Heart left ventricle (tissue), 13 donors: ENCODE measurements at regions not wholly inside any gene's neighbourhood (a gene's known extent, or its start where the extent isn't known, plus 50 kb on each side); places are given as distances from the start of the nearest gene placed in this dataset.

ENCODE experiments used
- POLR2A ChIP-seq, 2 donors: fragments of 450-650 bp; IDR thresholded peaks; one replicate each; pipeline ENCODE4 v1.6.1; 2017; ENCODE audit warnings: antibody characterized with exemption in 2 of 2, mild to moderate bottlenecking in 2 of 2, moderate library complexity in 2 of 2
- TF ChIP-seq, protein P1 (sequence below), 12 donors: fragments of 200-600 bp; sonication (generic) in 4 of 12; IDR thresholded peaks; one replicate each; pipeline versions ENCODE4 v1.5.0 to v1.8.0; 2018 to 2022; ENCODE audit warnings: antibody characterized with exemption in 12 of 12, mild to moderate bottlenecking in 5 of 12
- donor health status: ischemic (EF 13 %, LVEDD 7.1; RV severe dilation, severe dysfunction).
- donor health status: DM: no; HTN: yes; CAD: no.
- donor health status: DM: no; HTN: no; CAD: no.
- donor health status: ischemic (EF 25% LVEDD 6.9; RV normal size, moderate dysfunction).
- donor health status: ischemic (EF 25% LVEDD 5.7; RV mildly dilated, moderate dysfunction).
- donor health status: ischemic (EF 35%, LVEDD 5.7; RV mildly dilated, moderate dysfunction).
- donor health status: nonischemic (EF 11% LVEDD 7.7; RV severe dilation, severe dysfunction).
- donor health status: DM: yes; HTN: yes; CAD: no.
- donor health status: PGD.
- donor health status: ischemic (EF 29% LVEDD 5.4; RV normal size, mild dysfunction).
- donor health status: nonischemic (EF 23%, LVEDD 6.1; RV moderate dilation, normal function).

DNA sequence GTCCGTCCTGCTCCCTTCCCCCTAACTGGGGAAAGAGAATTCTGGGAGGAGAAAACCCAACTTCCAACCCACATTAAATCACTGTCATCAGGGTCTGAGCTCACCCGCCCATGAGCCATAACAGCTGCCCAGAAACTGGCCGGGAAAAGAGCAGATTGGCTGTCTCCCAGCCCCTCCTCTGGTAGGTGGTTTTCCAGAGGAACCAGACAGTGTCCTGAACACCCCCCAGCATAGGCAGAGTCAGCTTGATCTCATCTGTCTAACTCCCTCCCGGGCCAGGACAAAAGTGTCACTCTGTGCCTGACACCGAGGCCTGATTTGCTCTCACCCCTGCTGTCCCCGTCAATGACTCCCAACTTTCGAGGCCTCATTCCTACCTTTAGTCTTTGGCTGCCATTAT, 197.0 kb downstream of the AXIN2 start:
- TF ChIP-seq, protein P1, sequence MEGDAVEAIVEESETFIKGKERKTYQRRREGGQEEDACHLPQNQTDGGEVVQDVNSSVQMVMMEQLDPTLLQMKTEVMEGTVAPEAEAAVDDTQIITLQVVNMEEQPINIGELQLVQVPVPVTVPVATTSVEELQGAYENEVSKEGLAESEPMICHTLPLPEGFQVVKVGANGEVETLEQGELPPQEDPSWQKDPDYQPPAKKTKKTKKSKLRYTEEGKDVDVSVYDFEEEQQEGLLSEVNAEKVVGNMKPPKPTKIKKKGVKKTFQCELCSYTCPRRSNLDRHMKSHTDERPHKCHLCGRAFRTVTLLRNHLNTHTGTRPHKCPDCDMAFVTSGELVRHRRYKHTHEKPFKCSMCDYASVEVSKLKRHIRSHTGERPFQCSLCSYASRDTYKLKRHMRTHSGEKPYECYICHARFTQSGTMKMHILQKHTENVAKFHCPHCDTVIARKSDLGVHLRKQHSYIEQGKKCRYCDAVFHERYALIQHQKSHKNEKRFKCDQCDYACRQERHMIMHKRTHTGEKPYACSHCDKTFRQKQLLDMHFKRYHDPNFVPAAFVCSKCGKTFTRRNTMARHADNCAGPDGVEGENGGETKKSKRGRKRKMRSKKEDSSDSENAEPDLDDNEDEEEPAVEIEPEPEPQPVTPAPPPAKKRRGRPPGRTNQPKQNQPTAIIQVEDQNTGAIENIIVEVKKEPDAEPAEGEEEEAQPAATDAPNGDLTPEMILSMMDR (IDR thresholded peaks at IDR 0.05), result no peak
- TF ChIP-seq POLR2A (IDR thresholded peaks at IDR 0.05), result no peak
